Adipose tissue (tissue), 3 donors: ENCODE measurements at regions not wholly inside any gene's neighbourhood (a gene's known extent, or its start where the extent isn't known, plus 50 kb on each side); places are given as distances from the start of the nearest gene placed in this dataset.

ENCODE experiments used
- H3K27ac ChIP-seq: one replicate; pipeline ENCODE4 v1.5.1; 2013; ENCODE audit warnings: low read depth, low read length
- WGBS, 3 donors: extraction: QIAGEN DNeasy Blood & Tissue Kit; methylation state at CpG; one replicate each; pipeline ENCODE4 v1.1.7; 2013; 5-methylcytosine and 5-hydroxymethylcytosine counted together
- donor health status: healthy with polysubstance abuse.
- donor health status: Bipolar disorder and iron deficiency.
- donor health status: healthy.

- WGBS, 3 donors = 72 to 85% (median 72%) methylated on average over 2 of the region's 2 CpGs
- no peak overlapping the region for H3K27ac ChIP-seq
Measured at GRCh38 chr20:39799366-39799965, 837.3 kb downstream of the DHX35 start.

GRCh38 chr20:39795401-39796272 is 833.5 kb downstream of the DHX35 start:
- H3K27ac ChIP-seq = no peak overlapping the region
- WGBS, 3 donors = 58 to 62% (median 61%) methylated on average over 3 of the region's 3 CpGs

- no peak overlapping the region for H3K27ac ChIP-seq
Measured at GRCh38 chr20:39792334-39792733, 830.2 kb downstream of the DHX35 start.

GRCh38 chr20:39789411-39789810 is 827.3 kb downstream of the DHX35 start:
- 90 to 93% (median 93%) methylated on average over 3 of the region's 3 CpGs for WGBS, 3 donors
- H3K27ac ChIP-seq = no peak overlapping the region

- 27 to 78% (median 70%) methylated on average over 4 of the region's 4 CpGs for WGBS, 3 donors
- H3K27ac ChIP-seq = no peak overlapping the region
Measured at GRCh38 chr20:39785252-39785917, 823.2 kb downstream of the DHX35 start.

GRCh38 chr20:39784693-39785092 is 822.5 kb downstream of the DHX35 start:
- 35 to 98% (median 87%) methylated on average over 1 of the region's 1 CpG for WGBS, 3 donors
- H3K27ac ChIP-seq = no peak overlapping the region

GRCh38 chr20:39778847-39779604 is 816.9 kb downstream of the DHX35 start:
- H3K27ac ChIP-seq = no peak overlapping the region
- 37 to 68% (median 67%) methylated on average over 5 of the region's 5 CpGs for WGBS, 3 donors

- WGBS, 3 donors = 31 to 88% (median 87%) methylated on average over 2 of the region's 2 CpGs
- no peak overlapping the region for H3K27ac ChIP-seq
Measured at GRCh38 chr20:39778431-39778830, 816.3 kb downstream of the DHX35 start.

GRCh38 chr20:39777610-39778009 is 815.5 kb downstream of the DHX35 start:
- no peak overlapping the region for H3K27ac ChIP-seq

GRCh38 chr20:39775110-39775509 is 813.0 kb downstream of the DHX35 start:
- 19 to 52% (median 40%) methylated on average over 3 of the region's 3 CpGs for WGBS, 3 donors
- no peak overlapping the region for H3K27ac ChIP-seq

GRCh38 chr20:39773380-39774000 is 811.3 kb downstream of the DHX35 start:
- WGBS, 3 donors = 86 to 91% (median 89%) methylated on average over 5 of the region's 5 CpGs
- no peak overlapping the region for H3K27ac ChIP-seq

GRCh38 chr20:39767352-39767751 is 805.2 kb downstream of the DHX35 start:
- WGBS, 3 donors = 55 to 97% (median 94%) methylated on average over 1 of the region's 1 CpG
- no peak overlapping the region for H3K27ac ChIP-seq

- H3K27ac ChIP-seq = no peak overlapping the region
- 37 to 62% (median 60%) methylated on average over 1 of the region's 1 CpG for WGBS, 3 donors
Measured at GRCh38 chr20:39766333-39766732, 804.2 kb downstream of the DHX35 start.

- 68 to 78% (median 75%) methylated on average over 9 of the region's 9 CpGs for WGBS, 3 donors
- no peak overlapping the region for H3K27ac ChIP-seq
Measured at GRCh38 chr20:39762716-39763115, 800.6 kb downstream of the DHX35 start.

- WGBS, 3 donors = 50 to 64% (median 54%) methylated on average over 4 of the region's 4 CpGs
Measured at GRCh38 chr20:39758876-39759275, 796.7 kb downstream of the DHX35 start.

GRCh38 chr20:39756828-39757227 is 794.7 kb downstream of the DHX35 start:
- H3K27ac ChIP-seq = no peak overlapping the region

More at GRCh38 chr20:39758876-39759275, 796.7 kb downstream of the DHX35 start:
- no peak overlapping the region for H3K27ac ChIP-seq

- WGBS, 3 donors = 80 to 97% (median 91%) methylated on average over 1 of the region's 1 CpG
Measured at GRCh38 chr20:39756369-39756768, 794.2 kb downstream of the DHX35 start.

GRCh38 chr20:39752262-39752876 is 790.2 kb downstream of the DHX35 start:
- WGBS, 3 donors = 62 to 69% (median 67%) methylated on average over 4 of the region's 4 CpGs
- H3K27ac ChIP-seq = no peak overlapping the region

More at GRCh38 chr20:39756369-39756768, 794.2 kb downstream of the DHX35 start:
- H3K27ac ChIP-seq = no peak overlapping the region
